H1 (cell line): ENCODE measurements at regions not wholly inside any gene's neighbourhood (a gene's known extent, or its start where the extent isn't known, plus 50 kb on each side); places are given as distances from the start of the nearest gene placed in this dataset.
A peak's percentile ranks its signal among the peaks of the same experiment; 100 is the strongest.

Experiments
- ATF3 ChIP-seq: IDR thresholded peaks from 2 replicates; pipeline ENCODE4 v1.6.1; 2011; ENCODE audit warnings: low read depth, mild to moderate bottlenecking, low read length; ENCODE audit not compliant: insufficient read depth
- CHD7 ChIP-seq: fragments of 300-600 bp; sonication (generic); IDR thresholded peaks from 2 replicates; pipeline ENCODE4 v1.7.1; 2012; ENCODE audit warnings: low read length, moderate library complexity, mild to moderate bottlenecking, inconsistent platforms; ENCODE audit not compliant: insufficient replicate concordance
- KDM4A ChIP-seq: IDR thresholded peaks from one replicate; pipeline ENCODE4 v1.7.1; 2012; ENCODE audit warnings: low read depth, mild to moderate bottlenecking, moderate library complexity, low read length, inconsistent platforms; ENCODE audit not compliant: severe bottlenecking
- POLR2AphosphoS5 ChIP-seq: IDR thresholded peaks from 2 replicates; pipeline ENCODE4 v1.6.1; 2011; ENCODE audit warnings: low read depth, low read length
- RAD21 ChIP-seq, 2 experiments: IDR thresholded peaks in 1 of 2; conservative IDR thresholded peaks in 1 of 2; 2 replicates each; pipeline ENCODE4 v1.6.1; 2011; ENCODE audit warnings: low read depth in 2 of 2, low read length in 2 of 2, improper control_type of control experiment in 1 of 2, inconsistent platforms in 1 of 2, mild to moderate bottlenecking in 1 of 2, moderate library complexity in 1 of 2
- RFX5 ChIP-seq: IDR thresholded peaks from 2 replicates; pipeline ENCODE4 v1.6.1; 2011; ENCODE audit warnings: low read depth, low read length, improper control_type of control experiment, borderline replicate concordance
- TEAD4 ChIP-seq: IDR thresholded peaks from 2 replicates; pipeline ENCODE4 v1.6.1; 2012; ENCODE audit warnings: low read depth, low read length, inconsistent platforms, mixed read lengths
- USF2 ChIP-seq: IDR thresholded peaks from 2 replicates; pipeline ENCODE4 v1.6.1; 2011; ENCODE audit warnings: low read length, improper control_type of control experiment
- YY1 ChIP-seq: IDR thresholded peaks from 2 replicates; pipeline ENCODE4 v1.6.1; 2011; ENCODE audit warnings: low read depth, mild to moderate bottlenecking, low read length

- no peak for TF ChIP-seq CHD7
- no peak for TF ChIP-seq KDM4A
- TF ChIP-seq USF2 = no peak
- TF ChIP-seq ATF3 = no peak
- TF ChIP-seq RAD21 (IDR thresholded peaks at IDR 0.05 in 1 of 2, conservative IDR thresholded peaks at IDR 0.05 in 1 of 2; ENCODE audit: low read depth in 2 of 2, low read length in 2 of 2) = peak; percentile 73 to 76
- TF ChIP-seq RFX5 = no peak
- 0 out of 2 replicates have a peak, but pooled peaks have one; percentile 38 for TF ChIP-seq YY1
- no peak for TF ChIP-seq POLR2AphosphoS5
- TF ChIP-seq TEAD4 = peak; percentile 87
Observed at GRCh38 chr4:22237155-22237751, 278.6 kb downstream of the ADGRA3 start (continued).
